ENCODE measurements at regions not wholly inside any gene's neighbourhood (a gene's known extent, or its start where the extent isn't known, plus 50 kb on each side); places are given as distances from the start of the nearest gene placed in this dataset.

- peak in 3 of 4 experiments; percentile 26 to 61 (median 39) for DNase-seq
Observed at GRCh38 chr13:31962731-31963370, 68.7 kb upstream of the FRY start.

GRCh38 chr13:31963631-31964030 lies 67.9 kb upstream of the FRY start:
- DNase-seq: peak in 2 of 4 experiments; percentile 58 to 60

- no peak for DNase-seq
Observed at GRCh38 chr13:31964168-31964567, 67.4 kb upstream of the FRY start.

- peak in 3 of 4 experiments; percentile 30 to 38 (median 36) for DNase-seq
Observed at GRCh38 chr13:31965361-31966066, 66.1 kb upstream of the FRY start.

GRCh38 chr13:31967155-31967554 lies 64.4 kb upstream of the FRY start:
- DNase-seq: no peak

GRCh38 chr13:31968473-31968872 lies 63.1 kb upstream of the FRY start:
- peak; percentile 67 to 89 (median 82) for DNase-seq

GRCh38 chr13:31970231-31970930 lies 61.2 kb upstream of the FRY start:
- no peak for DNase-seq

- DNase-seq: no peak
Observed at GRCh38 chr13:31972453-31972852, 59.1 kb upstream of the FRY start.

GRCh38 chr13:31978021-31978420 lies 53.6 kb upstream of the FRY start:
- no peak for DNase-seq

- no peak for DNase-seq
Observed at GRCh38 chr13:31980830-31981229, 50.7 kb upstream of the FRY start.
